ENCODE measurements at regions not wholly inside any gene's neighbourhood (a gene's known extent, or its start where the extent isn't known, plus 50 kb on each side); places are given as distances from the start of the nearest gene placed in this dataset.
"Not testable (repeated sequence)": the region's sequence is repeated elsewhere in the genome, so short reads cannot be mapped to it uniquely, and the experiment has no call there.

DNA sequence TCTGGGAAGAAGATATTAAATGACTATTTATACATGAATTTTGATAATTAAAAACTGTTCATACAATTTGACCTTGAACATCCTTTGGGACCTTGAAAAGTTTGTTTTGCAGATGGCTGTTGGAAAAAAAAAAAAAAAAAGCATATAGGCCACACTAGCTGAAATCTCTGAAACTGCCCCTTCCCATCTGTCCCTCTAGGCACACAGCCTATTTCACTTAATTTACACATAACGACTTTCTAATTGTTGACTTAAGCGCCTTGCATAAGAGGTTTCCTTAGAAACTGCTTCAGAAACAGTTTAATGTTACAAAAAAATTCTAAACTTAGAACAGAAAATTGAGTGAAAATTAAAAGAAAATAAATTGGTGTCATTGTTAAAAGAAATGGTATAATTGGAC is 131.0 kb downstream of the COX18 start:
- DNase-seq (ENCODE audit: low read depth): no peak

DNA sequence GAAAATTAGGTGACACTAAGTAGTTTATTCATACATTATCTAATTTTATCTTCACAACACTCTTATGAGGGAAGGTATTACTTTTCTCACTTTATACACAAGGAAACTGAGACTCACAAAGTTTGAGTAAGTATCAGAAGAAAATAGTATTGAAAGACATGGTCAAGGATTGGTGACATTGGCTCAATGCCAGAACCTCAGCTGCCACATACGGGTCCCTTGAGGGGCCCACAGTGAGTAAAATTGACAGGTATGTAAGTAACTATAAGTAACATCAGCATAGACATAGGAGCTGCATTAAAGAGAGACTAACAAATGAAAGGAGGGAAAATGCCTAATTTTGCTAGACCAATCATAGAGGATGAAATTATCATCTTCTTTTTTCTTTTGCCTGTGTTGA is 134.1 kb downstream of the COX18 start:
- no peak for DNase-seq (ENCODE audit: low read depth)

DNA sequence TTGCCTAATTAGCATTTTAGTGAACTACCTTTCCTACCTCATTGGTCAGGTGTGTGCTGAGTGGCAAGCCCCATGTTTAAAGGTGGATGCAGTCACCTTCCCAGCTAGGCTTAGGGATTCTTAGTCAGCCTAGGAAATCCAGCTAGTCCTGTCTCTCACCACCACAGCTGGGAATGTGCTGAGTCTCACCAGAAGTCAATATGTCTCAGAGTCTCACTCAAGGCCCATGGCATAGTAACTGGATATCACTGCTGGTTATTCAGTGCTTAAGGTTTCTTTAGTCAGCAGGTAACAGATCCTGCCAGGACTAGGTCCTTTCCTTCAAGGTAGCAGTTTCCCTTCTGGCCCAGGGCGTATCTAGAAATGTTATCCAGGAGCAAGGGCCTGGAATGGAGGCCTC is 136.5 kb downstream of the COX18 start:
- DNase-seq (ENCODE audit: low read depth): no peak

DNA sequence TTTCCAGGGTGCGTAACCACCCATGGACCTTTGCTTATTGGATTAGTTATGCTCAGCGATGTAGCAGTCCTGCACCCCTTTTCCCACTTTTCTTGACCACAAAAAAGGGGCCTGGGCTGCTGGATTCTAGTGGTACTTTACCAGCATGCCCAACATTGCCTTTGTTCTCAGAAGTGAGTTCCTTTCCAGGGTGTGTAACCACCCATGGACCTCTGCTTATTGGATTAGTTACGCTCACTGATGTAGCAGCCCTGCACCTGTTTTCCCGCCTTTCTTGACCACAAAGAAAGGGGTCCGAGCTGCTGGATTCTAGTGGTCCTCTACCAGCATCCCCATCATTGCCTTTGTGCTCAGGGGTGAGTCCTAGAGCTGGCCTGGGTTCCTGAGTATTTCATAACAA is 138.2 kb downstream of the COX18 start:
- no peak for DNase-seq (ENCODE audit: low read depth)

DNA sequence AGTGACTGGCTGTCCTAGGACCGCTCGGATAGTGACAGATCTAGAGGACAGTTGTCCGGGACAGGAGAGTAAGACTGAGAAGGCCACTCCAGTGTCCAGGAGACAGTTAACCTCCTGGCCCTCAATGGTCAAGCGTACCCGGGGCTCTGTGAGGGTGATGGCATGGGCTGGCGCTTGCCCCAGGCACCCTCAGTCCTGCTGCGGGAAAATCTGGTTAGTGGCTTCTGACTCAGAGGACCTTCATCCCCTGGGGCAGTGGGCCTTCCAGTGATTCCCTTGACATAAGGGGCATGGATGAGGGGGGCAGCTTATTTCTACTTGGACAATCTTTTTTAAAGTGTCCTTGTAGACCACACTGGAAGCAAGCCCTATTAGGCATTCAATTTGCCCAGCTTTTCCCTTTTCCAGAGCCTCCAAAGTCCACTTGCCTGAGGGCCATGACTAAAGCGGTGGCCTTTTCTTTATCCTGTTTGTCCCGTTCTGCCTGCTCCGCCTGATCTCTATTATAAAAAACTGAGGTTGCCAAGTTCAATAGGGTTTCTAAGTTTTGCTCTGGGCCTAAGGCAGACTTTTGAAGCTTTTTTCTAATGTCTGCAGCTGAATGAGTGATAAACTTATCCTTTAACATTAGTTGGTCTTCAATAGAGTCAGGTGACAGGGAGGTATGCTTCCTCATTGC is 139.8 kb downstream of the COX18 start:
- not testable (repeated sequence) for DNase-seq (ENCODE audit: low read depth)

DNA sequence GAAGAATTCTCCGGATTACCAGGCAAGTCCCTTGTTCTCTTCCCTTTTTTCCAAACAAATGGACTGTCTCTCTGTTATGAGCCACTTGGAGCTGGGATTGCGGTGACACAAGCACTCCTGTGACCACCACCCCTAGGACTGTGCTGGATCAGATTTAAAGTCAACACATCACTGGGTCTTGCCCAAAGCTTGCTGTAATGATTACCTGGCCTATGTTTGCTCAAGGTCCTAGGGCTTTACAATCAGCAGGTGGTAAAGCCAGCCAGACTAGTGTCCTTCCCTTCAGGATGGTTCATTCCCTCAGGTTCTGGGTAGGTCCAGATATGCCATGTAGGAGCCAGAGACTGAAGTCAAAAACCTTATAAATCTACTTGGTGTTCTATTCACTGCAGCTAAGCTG is 144.7 kb downstream of the COX18 start:
- DNase-seq (ENCODE audit: low read depth): no peak

DNA sequence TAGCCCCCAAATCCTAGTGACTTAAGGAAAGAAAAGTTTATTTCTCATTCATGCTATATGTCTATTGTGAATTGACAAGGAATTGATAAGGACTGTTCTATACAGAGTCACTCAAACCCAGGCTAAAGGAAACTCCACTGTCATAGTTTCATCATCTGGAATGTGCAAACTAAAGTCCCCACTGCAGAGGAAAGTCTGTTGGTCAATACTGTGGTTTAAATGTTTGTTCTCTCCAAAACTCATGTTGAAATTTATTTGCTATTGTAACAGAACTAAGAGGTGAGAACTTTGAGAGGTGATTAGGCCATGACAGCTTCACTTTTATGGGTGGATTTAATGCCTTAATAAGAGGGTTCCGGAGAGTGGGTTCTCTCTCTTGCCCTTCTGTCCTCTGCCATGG is 149.6 kb downstream of the COX18 start:
- DNase-seq (ENCODE audit: low read depth): no peak

DNA sequence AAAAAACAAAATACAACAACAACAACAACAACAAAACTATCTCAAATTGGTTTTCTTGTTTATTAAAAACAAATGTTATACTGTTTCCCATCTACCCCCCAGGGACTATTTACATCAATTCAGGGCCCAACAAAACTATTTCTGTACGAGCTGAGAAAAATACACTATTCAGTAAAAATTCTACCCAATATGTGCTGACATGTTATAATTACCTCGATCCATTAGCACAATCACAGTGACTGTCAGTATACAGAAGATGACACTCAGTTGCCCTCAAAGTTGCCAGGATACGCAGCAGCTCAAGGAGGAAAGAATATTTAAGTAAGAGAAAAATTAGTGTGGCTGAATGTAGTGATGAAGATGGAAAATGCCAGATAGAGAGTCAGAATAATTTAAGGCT is 150.1 kb downstream of the COX18 start:
- DNase-seq (ENCODE audit: low read depth): no peak

DNA sequence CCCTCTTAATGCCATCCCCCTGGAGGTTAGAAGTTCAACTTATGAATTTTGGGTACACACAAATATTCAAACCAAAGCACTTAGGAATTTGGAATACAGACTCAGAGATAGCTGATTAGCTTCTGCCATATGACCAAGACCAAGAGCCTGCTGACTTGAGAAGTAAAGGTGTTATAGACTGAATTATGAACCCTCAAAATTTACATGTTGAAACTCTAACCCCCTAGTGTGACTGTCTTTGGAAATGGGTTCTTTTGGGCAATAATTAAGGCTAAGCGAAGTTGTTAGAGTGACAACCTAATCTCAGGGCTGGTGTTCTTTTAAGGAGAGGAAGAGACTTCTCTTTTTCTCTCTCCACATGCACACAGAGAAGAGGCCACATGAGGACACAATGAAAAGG is 151.2 kb downstream of the COX18 start:
- DNase-seq (ENCODE audit: low read depth): no peak

DNA sequence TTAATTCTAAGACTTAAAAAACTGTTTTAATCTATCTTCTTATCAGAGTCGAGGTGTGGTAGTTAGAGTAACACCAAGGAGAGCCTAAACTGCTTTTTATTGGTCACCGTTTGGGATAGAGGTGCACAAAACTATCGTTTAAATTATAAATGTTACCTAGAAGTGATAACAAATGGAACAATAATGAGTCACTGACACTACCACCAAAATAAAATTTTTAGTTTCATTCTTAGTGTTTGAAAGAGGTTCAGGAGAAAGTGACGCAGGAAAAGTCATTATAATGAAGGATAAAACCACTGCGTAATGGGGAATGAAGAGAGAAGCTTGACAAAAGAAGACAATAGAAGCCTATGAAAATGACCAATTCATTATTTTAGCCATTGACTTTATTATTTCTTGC is 158.2 kb downstream of the COX18 start:
- DNase-seq (ENCODE audit: low read depth): no peak

DNA sequence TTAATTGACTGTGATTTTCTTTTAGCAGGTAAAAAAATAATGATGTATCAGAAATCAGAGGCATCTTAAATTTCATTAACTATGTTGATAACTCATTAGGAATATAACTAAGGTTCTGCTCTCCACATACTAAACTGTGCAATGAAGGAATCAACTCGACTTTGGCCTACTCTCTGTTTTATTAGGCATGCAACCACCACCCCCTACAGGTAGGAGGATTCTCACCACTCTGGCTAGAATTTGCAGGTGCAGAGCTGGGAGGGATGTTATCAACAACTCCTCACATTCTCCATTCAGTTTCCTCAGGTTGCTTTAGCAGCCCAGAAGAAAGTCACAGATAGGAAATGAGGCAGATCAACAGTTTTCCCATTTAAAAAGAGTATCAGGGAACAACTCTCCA is 160.1 kb downstream of the COX18 start:
- no peak for DNase-seq (ENCODE audit: low read depth)

DNA sequence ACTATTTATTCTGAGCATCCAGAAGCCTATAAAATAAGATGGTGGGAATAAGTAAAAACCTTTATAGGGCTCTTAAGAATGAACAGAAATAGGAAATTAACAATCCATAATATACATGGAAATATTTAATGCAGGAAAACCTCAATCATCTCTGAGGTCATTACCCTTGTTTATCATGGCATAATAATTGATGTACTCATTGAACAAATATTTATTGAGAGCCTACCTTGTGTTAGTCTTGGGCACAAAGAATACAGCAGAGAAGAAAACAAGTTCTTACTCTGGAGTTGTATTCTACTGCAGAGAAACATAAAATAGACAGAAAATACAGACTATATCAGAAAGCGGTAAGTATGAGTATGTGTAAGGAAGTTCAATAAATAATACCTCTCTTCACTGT is 167.2 kb downstream of the COX18 start:
- no peak for DNase-seq (ENCODE audit: low read depth)

DNA sequence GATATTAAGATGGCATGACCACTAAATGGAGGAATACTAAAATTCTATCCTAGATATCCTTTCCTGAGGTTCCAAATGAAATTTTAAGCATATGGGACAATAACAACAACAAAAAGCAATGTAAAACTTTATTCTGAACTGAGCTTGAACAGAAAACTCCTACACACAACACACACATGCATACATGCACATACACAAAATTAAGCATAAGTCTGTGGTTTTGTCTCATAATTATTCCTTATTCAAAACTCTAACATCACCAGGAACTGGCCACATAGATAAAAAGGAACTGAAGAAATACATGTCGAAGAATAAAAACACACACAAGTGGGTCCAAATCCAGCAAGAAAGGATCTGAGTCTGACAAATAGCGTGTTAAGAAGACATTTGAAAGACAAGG is 168.0 kb downstream of the COX18 start:
- no peak for DNase-seq (ENCODE audit: low read depth)

DNA sequence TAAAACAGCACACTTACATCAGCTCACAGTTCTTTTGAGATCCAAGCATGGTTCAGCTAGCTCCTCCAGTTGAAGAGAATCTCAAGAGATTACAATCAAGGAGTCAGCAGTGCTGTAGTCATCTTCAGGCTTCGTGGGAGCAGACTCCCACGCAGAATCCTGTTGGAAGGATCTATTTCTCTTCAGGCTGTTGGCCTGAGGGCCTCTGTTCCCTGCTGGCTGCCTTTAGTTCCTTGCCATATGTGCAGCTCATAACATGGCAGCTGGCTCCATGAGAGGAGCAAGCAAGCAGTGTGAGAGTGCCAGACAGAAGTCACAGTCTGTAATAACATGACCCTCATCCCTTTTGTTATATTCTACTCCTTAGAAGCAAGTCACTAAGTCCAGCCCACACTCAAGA is 168.6 kb downstream of the COX18 start:
- peak; percentile 72 for DNase-seq (ENCODE audit: low read depth)

DNA sequence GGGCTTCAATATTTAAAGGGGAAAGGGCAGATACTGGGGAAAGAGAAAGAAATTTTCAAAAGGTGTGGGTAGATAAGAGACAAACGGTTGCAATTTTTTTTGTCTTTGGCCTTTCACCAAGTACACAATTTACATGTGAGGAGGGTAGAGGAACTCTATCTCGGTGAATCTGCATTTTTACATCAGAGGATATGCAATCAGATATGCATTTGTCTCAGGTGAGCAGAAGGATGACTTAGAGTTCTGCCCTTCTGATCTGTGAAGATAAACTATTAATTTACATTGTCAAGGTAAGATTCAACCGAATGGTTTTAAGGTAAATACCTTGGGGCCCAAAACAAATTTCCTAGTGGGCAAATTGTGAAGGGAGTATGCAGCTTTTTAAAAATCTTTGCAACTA is 169.9 kb downstream of the COX18 start:
- DNase-seq (ENCODE audit: low read depth): no peak

DNA sequence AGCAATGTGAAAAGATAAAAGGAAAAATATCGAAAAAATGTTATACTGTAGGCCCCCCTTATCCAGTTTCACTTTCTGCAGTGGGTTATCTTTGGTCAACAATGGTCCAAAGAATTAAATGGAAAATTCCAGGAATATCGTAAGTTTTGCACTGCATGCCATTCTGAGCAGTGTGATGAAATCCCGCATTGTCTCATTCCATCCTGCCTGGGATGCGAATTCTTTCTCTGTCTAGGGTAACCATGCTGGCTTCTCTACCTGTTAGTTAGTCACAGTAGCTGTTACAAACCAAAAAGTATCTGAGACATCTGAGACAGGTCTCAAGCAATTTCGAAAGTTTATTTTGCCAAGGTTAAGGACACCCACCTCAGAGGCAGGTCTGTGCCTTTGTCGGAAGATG is 170.3 kb downstream of the COX18 start:
- DNase-seq (ENCODE audit: low read depth): peak; percentile 46

DNA sequence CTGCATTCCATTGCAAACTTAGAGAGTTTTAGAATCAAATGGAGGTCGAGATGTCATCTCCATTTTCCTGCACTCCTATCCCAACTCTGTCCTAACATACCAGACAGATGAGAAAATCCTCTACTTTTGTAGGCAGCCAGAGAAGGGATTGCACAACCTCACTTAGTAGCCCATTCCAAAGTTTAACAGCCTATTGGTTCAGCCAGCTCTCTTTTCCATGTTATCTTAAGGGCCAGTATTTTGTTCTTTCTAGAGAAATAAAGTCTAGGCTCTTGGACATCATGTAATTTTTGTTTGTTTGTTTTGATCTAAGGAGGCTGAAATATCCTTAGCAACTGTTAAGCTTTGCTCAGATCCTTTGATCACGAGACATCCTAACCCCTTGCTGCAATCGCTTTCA is 173.0 kb downstream of the COX18 start:
- DNase-seq (ENCODE audit: low read depth): peak; percentile 97

DNA sequence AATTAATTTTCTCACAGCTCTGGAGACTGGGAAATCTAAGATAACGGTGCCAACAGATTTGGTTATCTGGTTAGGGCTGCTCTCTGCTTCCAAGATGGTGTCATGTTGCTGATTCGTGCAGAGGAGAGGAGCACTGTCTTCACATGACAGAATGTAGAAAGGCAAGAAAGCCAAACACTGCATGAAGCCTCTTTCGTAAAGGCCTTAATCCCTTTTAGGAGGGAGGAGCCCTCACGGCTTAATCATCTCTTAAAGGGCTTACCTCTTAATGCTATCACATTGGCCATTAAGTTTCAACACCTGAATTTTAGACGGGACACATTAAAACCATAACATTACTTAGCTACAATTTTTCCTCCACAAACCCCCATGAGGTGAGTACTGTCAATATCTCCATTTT is 174.1 kb downstream of the COX18 start:
- no peak for DNase-seq (ENCODE audit: low read depth)

DNA sequence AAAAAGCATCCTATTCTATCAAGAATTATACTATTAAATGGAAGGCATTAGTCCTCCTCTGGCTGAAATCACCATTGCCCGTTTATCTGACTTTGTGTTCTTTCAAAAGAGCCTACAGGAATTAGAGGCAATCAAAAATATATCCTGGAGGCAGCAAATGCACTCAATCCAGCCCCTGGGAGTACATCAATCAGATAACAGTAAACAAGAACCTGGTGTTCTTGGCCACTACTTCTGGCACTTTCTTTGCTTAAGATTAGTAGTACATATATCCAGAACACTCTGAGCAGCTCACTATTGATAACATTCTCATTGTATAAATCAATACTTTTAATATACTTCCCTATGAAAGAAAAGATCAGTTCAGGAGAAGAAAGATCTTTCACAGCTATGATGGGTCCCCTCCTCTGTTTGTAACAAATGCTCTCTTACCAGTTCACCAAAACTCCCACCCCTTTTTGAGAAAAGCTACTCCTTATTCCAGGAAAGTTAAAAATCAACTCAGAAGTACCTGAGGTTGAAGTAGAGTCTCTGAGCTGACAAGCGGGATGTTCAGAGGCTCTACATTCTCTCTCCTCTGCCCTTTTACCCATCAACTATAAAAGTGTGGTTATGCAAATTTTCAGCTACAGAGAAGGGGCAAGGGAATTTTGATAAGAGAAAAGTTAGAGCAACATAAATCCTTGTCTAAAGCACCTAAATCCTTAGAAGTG is 176.0 kb downstream of the COX18 start:
- no peak for DNase-seq (ENCODE audit: low read depth)

DNA sequence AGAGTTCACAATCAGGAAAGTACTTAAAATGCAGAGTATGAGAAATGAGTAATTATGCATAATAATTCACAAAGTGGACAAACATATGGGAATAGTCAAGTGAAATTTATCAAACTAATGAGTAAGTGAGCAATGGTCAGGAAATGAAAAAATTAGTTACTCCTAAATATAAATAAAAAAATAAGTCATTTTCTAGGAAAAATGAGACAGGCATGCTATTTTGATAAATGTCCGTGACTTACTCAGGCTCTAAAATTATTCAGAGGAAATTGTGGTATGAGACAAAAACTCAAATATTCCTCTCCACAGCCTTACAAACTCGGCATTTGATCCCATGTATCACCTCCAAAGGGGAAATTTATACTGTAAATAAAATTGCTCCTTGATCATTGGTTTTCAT is 181.2 kb downstream of the COX18 start:
- DNase-seq (ENCODE audit: low read depth): peak; percentile 58

DNA sequence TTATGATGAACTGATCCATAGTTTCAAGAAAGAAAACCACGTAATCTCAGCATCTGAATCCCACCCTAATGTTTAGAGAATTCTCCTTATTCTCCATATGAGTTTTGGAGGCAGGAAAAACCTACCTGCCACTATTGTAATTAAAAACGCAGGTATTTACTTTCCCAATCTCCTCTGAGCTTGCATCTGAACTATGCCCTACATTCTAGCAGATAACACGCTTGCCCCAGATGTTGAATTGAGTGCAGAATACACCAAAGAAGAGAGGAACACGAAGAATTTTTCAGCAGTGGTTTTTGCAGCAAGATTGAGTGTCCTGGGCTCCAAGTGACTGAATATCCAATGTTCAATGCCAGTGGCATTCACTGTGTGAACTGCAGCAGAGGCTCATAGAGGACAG is 182.4 kb downstream of the COX18 start:
- no peak for DNase-seq (ENCODE audit: low read depth)

DNA sequence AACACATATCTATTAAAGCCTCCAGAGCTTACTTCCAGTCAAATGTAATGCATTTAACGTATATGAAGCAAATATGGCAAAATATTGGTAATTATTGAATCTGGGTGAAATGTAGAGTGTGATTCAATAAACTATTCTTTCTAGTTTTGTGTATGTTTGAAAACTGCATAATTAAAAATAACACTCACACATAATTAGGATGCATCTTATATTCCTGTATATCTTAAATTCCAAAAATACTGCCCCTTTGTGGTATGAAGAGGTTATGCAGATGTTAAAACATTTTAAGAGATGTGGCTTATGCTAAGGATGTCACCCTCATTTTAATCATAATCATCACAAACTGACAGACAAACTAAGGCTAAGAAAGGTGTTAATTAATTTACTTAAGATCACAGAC is 182.9 kb downstream of the COX18 start:
- DNase-seq (ENCODE audit: low read depth): no peak

DNA sequence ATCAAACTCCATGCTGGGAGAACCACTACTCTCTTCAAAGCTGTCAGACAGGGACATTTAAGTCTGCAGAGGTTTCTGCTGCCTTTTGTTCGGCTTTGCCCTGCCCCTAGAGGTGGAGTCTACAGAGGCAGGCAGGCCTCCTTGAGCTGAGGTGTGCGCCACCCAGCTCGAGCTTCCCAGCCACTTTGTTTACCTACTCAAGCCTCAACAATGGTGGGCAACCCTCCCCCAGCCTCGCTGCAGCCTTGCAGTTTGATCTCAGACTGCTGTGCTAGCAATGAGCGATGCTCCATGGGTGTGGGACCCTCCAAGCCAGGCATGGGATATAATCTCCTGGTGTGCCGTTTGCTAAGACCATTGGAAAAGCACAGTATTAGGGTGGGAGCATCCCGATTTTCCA is 185.3 kb downstream of the COX18 start:
- DNase-seq (ENCODE audit: low read depth): not testable (repeated sequence)

DNA sequence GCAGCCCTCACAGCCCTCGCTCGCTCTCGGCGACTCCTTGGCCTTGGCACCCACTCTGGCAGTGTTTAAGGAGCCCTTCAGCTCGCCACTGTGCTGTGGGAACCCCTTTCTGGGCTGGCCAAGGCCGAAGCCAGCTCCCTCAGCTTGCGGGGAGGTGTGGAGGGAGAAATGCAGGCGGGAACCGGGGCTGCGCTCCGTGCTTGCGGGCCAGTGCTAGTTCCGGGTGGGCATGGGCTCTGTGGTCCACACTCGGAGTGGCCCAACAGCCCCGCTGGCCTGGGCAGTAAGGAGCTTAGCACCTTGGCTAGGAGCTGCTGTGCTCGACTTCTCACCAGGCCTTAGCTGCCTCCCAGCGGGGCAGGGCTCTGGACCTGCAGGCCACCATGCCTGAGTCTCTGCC is 192.6 kb downstream of the COX18 start:
- no peak for DNase-seq (ENCODE audit: low read depth)

Measured in EH (cell line).